GM12891 (cell line): ENCODE measurements at regions not wholly inside any gene's neighbourhood (a gene's known extent, or its start where the extent isn't known, plus 50 kb on each side); places are given as distances from the start of the nearest gene placed in this dataset.

Experiments used
- DNase-seq: peaks from one replicate; pipeline ENCODE4 v3.0.0; 2011; ENCODE audit warnings: low spot score; ENCODE audit not compliant: insufficient read length
- FAIRE-seq: peaks from 2 replicates; lab custom pipeline; 2011; peaks lifted over from hg19 to GRCh38; lab: Jason Lieb, UNC
- PAX5 ChIP-seq: IDR thresholded peaks from 2 replicates; pipeline ENCODE4 v1.6.1; 2011; ENCODE audit warnings: low read length, moderate library complexity, mild to moderate bottlenecking; ENCODE audit not compliant: insufficient read depth, severe bottlenecking
- POLR2A ChIP-seq: IDR thresholded peaks from 2 replicates; pipeline ENCODE4 v1.6.1; 2011; ENCODE audit warnings: low read depth, low read length, control low read depth
- POLR2AphosphoS5 ChIP-seq: IDR thresholded peaks from 2 replicates; pipeline ENCODE4 v1.6.1; 2011; ENCODE audit warnings: low read depth, low read length, control low read depth
- POU2F2 ChIP-seq: IDR thresholded peaks from 2 replicates; pipeline ENCODE4 v1.6.1; 2011; ENCODE audit warnings: low read depth, mild to moderate bottlenecking, control low read depth, low read length, moderate library complexity
- SPI1 ChIP-seq: IDR thresholded peaks from 2 replicates; pipeline ENCODE4 v1.6.1; 2011; ENCODE audit warnings: low read depth, low read length, control low read depth
- TAF1 ChIP-seq: IDR thresholded peaks from 2 replicates; pipeline ENCODE4 v1.6.1; 2011; ENCODE audit warnings: low read depth, low read length, control low read depth

DNA sequence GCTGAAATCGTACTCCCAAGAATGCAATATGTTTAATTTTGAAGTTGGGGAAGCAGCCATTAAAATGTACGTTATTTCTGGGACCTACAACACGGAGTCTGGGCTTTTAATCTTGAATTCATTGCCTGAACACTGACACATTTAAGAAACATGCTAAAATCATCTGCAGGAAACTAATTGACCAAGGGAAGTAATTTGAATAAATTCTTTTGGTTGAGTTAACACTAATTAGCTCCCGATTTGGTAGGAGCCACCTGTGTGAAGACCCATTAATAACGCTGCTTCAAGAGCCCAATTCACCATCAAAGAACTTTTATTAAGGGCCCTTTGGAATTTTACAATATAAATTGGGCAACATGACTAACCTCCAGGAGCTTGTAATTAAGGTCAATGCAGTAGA, 309.2 kb downstream of the RAB28 start:
- FAIRE-seq = no peak
- no peak for DNase-seq
- TF ChIP-seq POU2F2 (no peak), TAF1 (no peak), POLR2AphosphoS5 (no peak), PAX5 (no peak), POLR2A (no peak), SPI1 (no peak)

DNA sequence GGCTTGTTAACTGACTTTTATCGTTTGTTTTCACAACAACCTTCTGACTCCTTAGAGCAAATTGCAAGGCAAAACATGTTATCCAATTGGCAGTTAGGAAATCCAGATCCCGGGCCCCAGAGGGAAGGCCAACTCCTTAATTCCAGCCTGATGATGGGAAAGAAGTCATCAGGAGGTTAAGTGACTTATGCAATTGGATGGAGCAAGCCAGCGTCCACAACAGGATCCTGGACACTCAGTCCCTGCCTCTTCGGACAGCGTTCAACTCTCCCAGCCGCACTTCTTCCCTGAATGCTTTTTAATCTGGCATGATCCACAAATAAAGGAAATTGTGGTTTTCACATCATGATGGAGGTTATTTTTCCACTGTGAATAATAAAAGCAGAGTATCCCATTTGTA, 310.1 kb downstream of the RAB28 start:
- no peak for DNase-seq
- FAIRE-seq = no peak
- TF ChIP-seq POU2F2 = no peak
- TF ChIP-seq TAF1 = no peak
- no peak for TF ChIP-seq POLR2A
- no peak for TF ChIP-seq SPI1
- TF ChIP-seq POLR2AphosphoS5 = no peak
- no peak for TF ChIP-seq PAX5

DNA sequence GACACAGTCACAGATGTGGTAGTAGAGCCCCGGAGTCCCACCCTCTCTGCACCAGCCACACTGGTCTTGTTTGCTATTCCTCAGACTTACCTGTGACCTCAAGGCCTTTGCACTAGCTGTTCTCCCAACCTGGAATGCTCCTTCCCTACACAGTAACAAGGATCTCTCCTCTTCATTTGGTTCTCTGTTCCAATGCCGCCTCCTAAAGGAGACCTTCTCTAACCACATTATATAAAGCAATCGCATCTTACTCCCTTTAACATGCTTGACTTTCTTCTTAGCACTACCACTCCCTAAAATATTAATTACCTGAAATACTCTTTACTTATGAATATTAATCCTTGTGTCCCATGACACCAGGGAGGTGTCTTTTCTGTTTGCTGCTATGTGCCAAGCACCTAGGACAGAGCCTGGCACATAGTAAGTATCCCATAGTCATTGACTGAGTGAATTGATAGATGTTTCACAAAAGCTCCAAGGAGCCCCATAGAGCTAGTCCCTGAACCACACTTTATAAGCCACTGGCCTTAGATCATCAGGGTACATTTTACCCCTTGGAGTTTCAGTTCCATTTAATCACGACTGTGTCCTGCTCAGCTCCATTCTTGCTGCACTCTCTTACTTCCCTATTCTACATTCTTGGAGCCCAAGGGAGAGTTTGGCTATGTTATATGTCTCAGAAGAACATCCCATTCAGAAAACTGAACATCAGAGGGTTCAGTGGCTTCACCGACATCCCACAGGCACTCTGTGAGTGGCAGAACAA, 312.7 kb downstream of the RAB28 start:
- DNase-seq (no peak), FAIRE-seq (no peak)
- TF ChIP-seq POLR2A = no peak
- TF ChIP-seq TAF1 = no peak
- TF ChIP-seq PAX5 = no peak
- no peak for TF ChIP-seq POU2F2
- TF ChIP-seq POLR2AphosphoS5 = no peak
- no peak for TF ChIP-seq SPI1

DNA sequence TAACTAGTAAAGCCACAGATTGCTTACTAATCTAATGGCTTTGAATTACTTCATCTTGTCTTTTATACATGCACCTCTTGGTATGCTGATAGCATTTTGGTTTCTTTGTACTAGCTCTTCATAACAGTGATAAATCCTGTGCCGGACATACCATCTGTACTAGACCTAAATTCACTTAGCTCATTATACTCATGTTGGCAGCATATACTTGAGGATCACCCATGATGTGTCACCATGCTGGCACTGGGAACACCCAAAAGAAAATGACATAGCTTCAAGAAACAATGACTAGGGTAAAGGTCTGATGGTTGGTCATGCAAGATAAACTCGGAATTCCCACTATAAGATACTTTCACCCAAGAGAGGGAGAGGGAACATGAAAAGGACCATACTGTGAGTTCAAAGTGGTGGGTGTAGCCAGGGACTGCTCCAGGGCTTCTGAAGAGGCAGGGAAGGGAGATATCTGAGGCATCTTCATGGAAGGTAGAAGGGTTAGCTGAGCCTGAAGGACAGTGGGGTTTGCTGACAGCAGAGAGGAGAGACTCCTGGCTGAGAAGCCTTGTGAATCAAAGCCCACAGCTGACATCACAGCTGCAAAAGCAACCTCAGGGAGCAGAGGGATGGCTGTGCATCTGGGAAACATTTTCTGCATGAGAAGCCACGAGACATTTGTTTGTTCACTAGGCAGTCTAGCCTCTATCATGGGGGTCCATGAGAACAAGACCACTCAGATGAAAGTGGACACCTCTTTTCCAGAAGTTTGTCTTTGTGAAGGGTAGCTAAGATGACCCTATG, 314.2 kb downstream of the RAB28 start:
- FAIRE-seq (no peak), DNase-seq (no peak)

DNA sequence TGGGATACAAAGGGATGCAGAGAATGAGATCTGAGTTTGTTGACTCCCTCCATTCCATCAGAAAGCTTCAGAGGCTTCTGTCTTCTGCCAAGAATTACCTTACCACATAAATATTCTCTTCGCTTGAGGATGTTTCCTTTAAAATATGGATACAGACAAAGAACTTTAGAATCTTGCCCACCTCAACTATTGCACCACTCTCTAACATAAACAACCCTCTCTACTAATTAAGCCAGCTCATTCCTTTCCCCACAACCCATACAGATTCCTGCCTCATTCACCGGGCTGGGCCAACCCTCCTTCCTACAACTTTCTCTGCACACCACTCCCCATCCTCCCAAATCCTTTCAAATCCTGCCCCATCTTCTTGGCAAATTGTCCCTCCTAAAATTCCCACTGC, 315.8 kb downstream of the RAB28 start:
- no peak for FAIRE-seq
- no peak for TF ChIP-seq TAF1
- TF ChIP-seq SPI1 = no peak
- no peak for TF ChIP-seq POLR2AphosphoS5

More for the DNA sequence above, 314.2 kb downstream of the RAB28 start:
- no peak for TF ChIP-seq POU2F2
- no peak for TF ChIP-seq TAF1

DNA sequence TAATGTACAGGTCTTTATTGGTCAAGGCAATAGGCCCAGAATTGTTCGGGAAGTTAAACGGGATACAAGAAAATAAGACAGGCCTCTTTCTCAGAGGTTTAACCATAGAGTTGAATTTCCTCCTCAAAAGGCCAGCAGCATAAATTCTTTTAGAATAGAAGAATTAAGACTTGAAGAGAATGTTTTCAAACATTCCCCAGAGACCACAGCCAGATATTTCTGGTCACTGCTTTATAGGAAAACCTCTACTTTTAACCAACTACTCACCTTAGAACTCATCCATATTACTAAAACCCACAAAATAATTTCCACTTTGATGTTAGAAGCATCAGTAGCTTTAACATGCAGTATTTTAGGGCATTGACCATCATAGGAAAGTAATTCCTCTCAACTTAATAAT, 317.9 kb downstream of the RAB28 start:
- FAIRE-seq (no peak), DNase-seq (no peak)
- TF ChIP-seq POU2F2 (no peak), SPI1 (no peak), TAF1 (no peak), POLR2AphosphoS5 (no peak), PAX5 (no peak), POLR2A (no peak)

More for the DNA sequence above, 315.8 kb downstream of the RAB28 start:
- no peak for DNase-seq

DNA sequence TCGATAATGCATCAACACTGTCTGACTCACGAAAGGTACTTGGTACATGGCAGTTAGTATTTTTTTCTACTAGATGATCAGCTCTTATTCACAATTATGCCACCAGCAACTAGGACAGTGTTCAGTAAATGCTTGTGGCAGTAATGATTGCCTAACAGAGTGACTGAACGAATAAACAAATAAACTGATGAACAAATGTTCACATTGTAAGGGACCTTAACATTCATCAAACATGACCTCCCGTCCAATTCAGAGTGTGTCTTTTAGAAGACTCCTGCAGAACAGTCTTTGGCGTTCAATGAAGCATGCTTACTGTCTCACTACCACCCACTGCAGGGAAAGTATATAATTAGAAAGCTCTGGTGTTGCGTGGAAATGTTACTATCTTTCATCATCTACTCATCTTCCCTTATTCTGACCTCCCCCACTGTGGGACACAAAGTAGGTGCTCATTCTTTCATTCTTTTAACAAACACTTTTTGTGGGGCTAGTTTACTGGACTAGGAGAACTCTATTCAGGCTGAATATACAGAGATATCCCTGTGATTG, 319.3 kb downstream of the RAB28 start:
- DNase-seq (no peak), FAIRE-seq (no peak)
- TF ChIP-seq POLR2AphosphoS5 = no peak
- TF ChIP-seq PAX5 = no peak
- no peak for TF ChIP-seq SPI1
- no peak for TF ChIP-seq TAF1
- no peak for TF ChIP-seq POU2F2
- no peak for TF ChIP-seq POLR2A

DNA sequence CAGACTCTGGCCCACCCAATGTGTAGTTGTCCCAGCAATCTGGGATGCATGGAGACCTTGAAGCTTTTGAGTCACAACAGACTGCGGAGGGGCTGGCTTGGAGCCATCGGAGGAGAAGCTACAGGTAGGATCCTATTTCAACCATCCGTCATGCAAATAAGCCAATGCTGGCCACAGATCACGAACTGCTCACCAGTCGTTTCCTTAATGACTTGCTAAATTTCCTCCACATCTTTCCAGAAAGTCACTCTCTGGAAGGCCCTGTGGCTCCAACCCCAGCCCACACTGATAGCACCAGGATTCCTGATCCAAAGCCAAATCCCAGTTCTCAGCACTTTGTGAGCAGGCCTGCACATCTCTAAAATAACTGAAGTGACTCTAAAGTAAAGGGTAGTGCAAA, 321.3 kb downstream of the RAB28 start:
- TF ChIP-seq POLR2AphosphoS5 (no peak), POU2F2 (no peak), TAF1 (no peak), PAX5 (no peak), POLR2A (no peak), SPI1 (no peak)
- DNase-seq (no peak), FAIRE-seq (no peak)

DNA sequence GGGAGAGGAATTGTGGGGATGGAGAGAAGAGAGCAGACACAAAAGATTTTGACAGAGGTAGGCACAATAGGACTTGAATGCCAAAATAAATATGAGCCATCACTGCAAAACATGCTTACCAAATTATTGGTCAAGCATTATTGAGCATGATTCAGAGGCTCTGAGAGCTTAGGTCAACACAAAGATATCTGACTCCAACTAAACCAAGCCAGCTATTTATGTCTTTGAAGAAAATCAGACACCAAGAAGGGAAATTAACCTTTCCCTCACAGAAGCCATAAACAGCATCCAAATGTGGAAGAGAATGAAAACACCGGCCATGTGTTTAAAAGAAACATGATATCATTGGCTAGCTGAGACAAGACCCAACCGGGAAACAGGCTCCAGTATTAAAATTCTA, 323.2 kb downstream of the RAB28 start:
- DNase-seq (no peak), FAIRE-seq (no peak)
- TF ChIP-seq PAX5 (no peak), TAF1 (no peak)
